GM10248 (cell line): ENCODE measurements at regions not wholly inside any gene's neighbourhood (a gene's known extent, or its start where the extent isn't known, plus 50 kb on each side); places are given as distances from the start of the nearest gene placed in this dataset.

Experiments used
- CTCF ChIA-PET: fragments of 300-600 bp; sonication (Branson Sonifier 250); formaldehyde crosslinking; extraction: SDS; loops from one replicate; lab custom pipeline; 2021; ENCODE audit warnings: antibody characterized with exemption; lab: Yijun Ruan, JAX
- POLR2A ChIA-PET: fragments of 350-650 bp; sonication (Branson Sonifier 250); formaldehyde crosslinking; extraction: SDS; loops from one replicate; lab custom pipeline; 2020; ENCODE audit warnings: antibody characterized with exemption; lab: Yijun Ruan, JAX
- DNase-seq: peaks from one replicate; pipeline ENCODE4 v3.0.0; 2012; ENCODE audit errors: extremely low spot score
- TF ChIP-seq, protein P1 (sequence below): IDR thresholded peaks from 2 replicates; pipeline ENCODE4 v1.5.1; 2012; ENCODE audit warnings: mild to moderate bottlenecking, low read depth; ENCODE audit errors: extremely low read depth, missing control alignments, control extremely low read depth

DNA sequence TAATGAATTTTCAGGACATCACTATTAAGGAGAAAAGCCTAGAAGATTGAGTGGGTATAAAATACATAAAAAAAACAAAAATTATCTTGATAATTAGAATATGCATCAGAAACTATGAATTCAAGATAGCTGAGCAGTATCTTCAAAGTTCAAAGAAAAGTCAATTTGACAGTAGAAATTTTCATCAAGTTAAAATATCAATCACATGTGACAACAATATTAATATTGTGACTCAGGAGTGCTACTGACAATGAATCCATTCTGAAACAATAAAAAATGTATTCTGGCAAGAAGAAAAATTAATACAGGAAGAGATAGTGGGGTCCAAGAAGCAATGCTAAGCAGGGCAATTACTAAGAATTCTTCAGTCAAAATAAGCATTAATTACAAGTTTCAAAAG is 151.9 kb upstream of the GLRA2 start:
- CTCF ChIA-PET: no interaction called here
- TF ChIP-seq, protein P1, sequence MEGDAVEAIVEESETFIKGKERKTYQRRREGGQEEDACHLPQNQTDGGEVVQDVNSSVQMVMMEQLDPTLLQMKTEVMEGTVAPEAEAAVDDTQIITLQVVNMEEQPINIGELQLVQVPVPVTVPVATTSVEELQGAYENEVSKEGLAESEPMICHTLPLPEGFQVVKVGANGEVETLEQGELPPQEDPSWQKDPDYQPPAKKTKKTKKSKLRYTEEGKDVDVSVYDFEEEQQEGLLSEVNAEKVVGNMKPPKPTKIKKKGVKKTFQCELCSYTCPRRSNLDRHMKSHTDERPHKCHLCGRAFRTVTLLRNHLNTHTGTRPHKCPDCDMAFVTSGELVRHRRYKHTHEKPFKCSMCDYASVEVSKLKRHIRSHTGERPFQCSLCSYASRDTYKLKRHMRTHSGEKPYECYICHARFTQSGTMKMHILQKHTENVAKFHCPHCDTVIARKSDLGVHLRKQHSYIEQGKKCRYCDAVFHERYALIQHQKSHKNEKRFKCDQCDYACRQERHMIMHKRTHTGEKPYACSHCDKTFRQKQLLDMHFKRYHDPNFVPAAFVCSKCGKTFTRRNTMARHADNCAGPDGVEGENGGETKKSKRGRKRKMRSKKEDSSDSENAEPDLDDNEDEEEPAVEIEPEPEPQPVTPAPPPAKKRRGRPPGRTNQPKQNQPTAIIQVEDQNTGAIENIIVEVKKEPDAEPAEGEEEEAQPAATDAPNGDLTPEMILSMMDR: no peak
- POLR2A ChIA-PET: no interaction called here
- DNase-seq: no peak

DNA sequence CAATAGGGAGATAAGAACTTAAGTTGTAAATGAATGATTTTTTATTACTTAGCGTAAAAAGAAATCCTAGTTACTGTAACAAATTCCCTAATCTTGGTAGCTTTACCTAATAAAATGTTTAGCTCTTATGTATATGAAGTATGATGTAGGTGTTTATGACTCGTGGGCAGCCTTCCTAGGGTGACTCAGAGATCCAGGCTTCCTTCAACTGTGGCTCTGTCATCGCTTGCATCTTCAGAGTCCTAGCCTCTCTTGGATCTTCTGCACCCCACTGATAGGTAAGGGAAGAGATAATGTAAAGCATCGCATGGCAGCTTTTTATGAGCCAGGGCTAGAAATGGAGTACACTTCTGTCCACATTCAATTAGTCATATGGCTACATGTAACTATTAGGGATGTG is 165.6 kb upstream of the GLRA2 start:
- no peak for DNase-seq
- ChIA-PET POLR2A (no interaction called here), CTCF (interaction anchor here (0.8 to 1.4 kb wide), 2 partner anchors 9 to 135 kb away, joined by 3 read pairs; no protein-coding TSS in a partner anchor)
- TF ChIP-seq, protein P1: no peak

DNA sequence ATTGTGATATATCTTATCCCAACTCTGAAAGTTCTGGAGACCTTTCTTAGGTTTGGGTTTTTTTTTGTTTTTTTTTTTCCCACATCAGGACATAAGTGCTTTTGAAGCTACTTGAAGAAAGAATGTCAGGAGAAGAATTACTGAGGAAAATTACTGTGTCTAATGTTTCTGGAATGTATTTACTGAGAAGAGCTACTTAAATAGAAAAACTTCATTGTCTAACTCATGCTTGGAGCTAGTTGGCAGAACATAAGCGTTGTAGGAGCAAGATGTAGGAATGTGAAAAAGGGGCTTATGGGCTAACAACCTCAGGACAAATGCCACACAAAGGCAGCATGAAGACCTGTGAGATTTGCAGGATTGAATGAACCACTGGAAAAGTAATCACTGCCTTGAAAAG is 166.6 kb upstream of the GLRA2 start:
- POLR2A ChIA-PET: interaction anchor here (0.7 kb wide), 1 partner anchor 311 kb away, joined by 3 read pairs; no protein-coding TSS in a partner anchor
- CTCF ChIA-PET: interaction anchor here (1.4 kb wide), 1 partner anchor 134 kb away, joined by 3 read pairs; no protein-coding TSS in a partner anchor
- TF ChIP-seq, protein P1: no peak

DNA sequence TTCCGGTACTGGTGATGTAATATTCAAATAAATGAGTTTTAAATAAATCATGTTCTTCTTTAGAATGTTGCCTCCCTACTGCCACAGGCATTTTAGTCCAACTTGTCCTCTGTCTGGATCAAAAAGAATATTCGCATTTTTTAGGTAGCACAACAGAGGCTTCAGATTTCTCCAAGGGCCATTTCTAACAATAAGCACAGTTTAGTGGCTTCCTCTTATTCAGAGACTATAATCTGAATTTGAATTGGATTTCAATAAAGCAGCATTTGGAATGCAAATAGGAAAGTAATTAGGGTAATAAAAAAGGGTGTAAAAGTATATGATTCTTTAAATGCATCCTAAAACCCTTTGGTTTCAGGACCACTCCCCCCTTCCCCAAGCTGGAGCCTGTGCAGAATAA is 167.9 kb upstream of the GLRA2 start:
- POLR2A ChIA-PET: no interaction called here
- no peak for DNase-seq
- CTCF ChIA-PET: no interaction called here
- TF ChIP-seq, protein P1: no peak

More for the DNA sequence above, 166.6 kb upstream of the GLRA2 start:
- DNase-seq: no peak

DNA sequence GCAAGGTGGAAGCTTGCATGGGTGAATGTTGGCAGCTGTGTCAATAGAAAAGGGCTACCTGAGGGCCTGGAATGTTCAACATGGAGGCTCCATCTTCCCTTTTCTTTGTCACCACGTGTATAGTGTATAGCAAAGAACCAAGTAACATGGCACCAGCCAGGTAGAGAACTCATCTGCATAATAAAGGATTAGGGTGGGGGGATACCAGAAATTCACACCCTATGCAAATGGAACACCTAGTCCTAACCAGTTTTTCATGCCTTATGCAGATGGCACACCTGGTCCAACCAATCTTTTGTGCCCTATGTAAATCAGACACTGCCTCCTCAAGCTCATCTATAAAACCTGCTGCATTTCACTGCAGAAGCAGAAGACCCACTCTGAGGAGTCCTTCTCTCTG is 169.6 kb upstream of the GLRA2 start:
- ChIA-PET POLR2A (no interaction called here), CTCF (no interaction called here)
- TF ChIP-seq, protein P1: no peak
- no peak for DNase-seq

DNA sequence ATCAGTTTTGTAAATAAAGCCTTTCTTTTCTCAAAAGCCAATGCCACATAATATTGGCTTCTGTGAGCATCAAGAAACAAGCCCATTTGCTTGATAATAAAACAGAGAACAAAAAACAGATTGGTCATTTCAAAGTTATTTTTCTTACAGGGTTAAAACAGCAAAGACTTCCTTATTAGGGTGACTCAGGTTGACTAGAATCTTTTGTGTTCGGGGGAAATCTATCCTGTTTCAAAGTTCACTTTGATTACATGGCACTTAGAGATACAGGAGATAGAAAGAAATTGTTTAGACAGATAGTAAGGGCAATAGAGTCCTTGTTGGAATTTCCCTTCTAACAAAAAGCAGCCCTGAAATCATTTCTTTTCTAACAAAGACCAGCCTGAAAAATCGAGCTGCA is 170.0 kb upstream of the GLRA2 start:
- ChIA-PET CTCF (no interaction called here), POLR2A (no interaction called here)
- DNase-seq: no peak
- TF ChIP-seq, protein P1: no peak
